ENCODE measurements at regions not wholly inside any gene's neighbourhood (a gene's known extent, or its start where the extent isn't known, plus 50 kb on each side); places are given as distances from the start of the nearest gene placed in this dataset.

DNA sequence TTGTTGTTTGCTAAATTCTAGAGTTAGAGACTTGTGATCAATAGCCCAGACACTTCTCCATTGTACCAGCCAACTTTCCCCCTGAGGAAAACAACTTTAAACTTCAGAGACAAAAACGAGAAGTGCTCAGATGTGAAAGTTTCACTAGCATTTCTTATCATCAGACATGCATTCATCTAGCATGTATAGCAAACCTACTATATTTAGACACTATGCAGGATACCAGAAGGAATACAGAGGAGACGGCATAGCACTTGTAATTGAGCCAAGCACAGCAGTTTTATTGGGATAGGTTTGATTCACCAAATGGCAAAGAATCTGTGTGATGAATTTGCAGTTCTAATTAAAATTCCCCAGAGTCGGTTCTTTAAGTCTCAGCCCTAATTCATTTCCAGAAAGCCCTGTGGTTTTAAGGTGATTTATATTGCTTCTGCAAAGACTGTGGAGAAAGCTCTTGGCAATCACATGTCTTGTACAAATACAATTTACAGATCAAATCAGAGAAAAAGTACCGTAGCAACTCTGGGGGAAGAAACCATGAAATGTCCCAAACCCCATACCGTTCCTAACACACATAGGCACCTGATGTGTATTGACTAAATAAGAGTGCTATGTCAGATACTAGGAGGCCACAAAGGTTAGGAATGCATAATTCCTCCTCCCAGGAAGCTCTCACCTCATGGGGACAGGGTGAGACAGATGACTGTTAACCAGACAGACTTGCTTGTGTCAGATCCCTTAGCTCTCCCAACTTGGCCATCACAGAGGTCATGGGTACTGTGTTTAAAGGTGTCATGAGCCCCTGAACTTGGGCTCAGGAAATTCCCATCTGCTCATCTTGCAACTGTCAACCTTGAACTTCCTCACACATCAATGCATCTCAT is 69.6 kb upstream of the KRAS start:
- Histone ChIP-seq H4K20me1 (ENCODE audit: insufficient read depth, low read length) (no peaks in the 10 kb centered on the region), H3K9ac (ENCODE audit: low read length) (no peak overlapping the region), H3K36me3 (replicated peaks; ENCODE audit: insufficient read depth, low read length) (no peaks in the 10 kb centered on the region), H3K4me3 (ENCODE audit: low read length) (no peak overlapping the region), H3K9me3 (replicated peaks; ENCODE audit: insufficient read depth, low read length) (no peaks in the 10 kb centered on the region), H3K4me2 (ENCODE audit: low read depth, low read length) (peak overlapping the region; percentile 22; the same call in 1 of the 2 replicates), H3K9me2 (replicated peaks; ENCODE audit: insufficient read depth, low read length) (no peaks in the 10 kb centered on the region), H2AFZ (ENCODE audit: low read length) (no peak overlapping the region), H3K4me1 (ENCODE audit: low read length) (peaks cover 43% of the 10 kb centered on the region), H3K27me3 (replicated peaks; ENCODE audit: insufficient read depth, low read length) (peaks cover 19% of the 10 kb centered on the region; the same call in 1 of the 2 replicates), H3F3A (ENCODE audit: insufficient read depth, low read length) (peaks cover 12% of the 10 kb centered on the region; the same call in 1 of the 2 replicates), H3K27ac (ENCODE audit: low read length) (no peak overlapping the region), H3K79me2 (ENCODE audit: low read length) (no peaks in the 10 kb centered on the region)
- no peak for DNase-seq
- TF ChIP-seq EZH2 (optimal IDR thresholded peaks at IDR 0.05; ENCODE audit: low read depth, low read length) (no peak), EZH2phosphoT487 (IDR thresholded peaks at IDR 0.05; ENCODE audit: low read length) (no peak)
- TF ChIP-seq, protein P1, sequence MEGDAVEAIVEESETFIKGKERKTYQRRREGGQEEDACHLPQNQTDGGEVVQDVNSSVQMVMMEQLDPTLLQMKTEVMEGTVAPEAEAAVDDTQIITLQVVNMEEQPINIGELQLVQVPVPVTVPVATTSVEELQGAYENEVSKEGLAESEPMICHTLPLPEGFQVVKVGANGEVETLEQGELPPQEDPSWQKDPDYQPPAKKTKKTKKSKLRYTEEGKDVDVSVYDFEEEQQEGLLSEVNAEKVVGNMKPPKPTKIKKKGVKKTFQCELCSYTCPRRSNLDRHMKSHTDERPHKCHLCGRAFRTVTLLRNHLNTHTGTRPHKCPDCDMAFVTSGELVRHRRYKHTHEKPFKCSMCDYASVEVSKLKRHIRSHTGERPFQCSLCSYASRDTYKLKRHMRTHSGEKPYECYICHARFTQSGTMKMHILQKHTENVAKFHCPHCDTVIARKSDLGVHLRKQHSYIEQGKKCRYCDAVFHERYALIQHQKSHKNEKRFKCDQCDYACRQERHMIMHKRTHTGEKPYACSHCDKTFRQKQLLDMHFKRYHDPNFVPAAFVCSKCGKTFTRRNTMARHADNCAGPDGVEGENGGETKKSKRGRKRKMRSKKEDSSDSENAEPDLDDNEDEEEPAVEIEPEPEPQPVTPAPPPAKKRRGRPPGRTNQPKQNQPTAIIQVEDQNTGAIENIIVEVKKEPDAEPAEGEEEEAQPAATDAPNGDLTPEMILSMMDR (IDR thresholded peaks at IDR 0.05; ENCODE audit: low read length), result no peak

DNA sequence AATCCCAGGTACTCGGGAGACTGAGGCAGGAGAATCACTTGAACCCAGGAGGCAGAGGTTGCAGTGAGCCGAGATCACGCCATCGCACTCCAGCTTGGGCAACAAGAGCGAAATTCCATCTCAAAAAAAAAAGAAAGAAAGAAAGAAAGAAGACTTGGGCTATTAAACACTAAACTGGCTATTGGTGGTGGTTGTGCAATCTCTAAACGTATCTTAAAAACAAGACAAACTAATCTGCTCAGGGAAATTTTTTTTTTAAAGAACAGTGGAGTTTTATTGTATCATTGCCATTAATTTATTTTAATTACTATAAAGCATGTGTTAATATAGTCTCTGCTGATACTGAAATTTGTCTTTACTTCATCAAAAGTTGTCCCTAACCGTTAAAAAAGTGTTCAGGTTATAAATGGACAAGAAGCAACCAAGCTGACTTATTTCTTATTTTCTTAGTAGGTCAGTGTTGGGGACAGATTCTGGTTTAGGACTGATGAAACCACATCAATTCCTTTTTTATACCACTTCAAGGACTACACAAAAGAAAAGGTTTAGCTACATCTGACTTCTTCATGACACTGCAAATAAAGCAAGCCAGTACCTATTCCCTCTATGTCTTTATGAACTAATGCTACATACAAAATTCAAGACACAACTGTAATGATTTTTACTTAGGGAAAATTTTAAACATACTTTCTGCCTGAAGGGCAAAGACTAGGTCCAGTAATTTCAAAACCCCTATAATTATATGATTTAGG is 68.7 kb upstream of the KRAS start:
- Histone ChIP-seq H3K4me3 (ENCODE audit: low read length) (no peak overlapping the region), H3K27ac (ENCODE audit: low read length) (no peak overlapping the region), H3K9ac (ENCODE audit: low read length) (no peak overlapping the region), H3K9me3 (replicated peaks; ENCODE audit: insufficient read depth, low read length) (no peaks in the 10 kb centered on the region), H3K36me3 (replicated peaks; ENCODE audit: insufficient read depth, low read length) (no peaks in the 10 kb centered on the region), H3K27me3 (replicated peaks; ENCODE audit: insufficient read depth, low read length) (peaks cover 19% of the 10 kb centered on the region; the same call in 1 of the 2 replicates), H3K79me2 (ENCODE audit: low read length) (no peaks in the 10 kb centered on the region), H2AFZ (ENCODE audit: low read length) (no peak overlapping the region), H3K4me2 (ENCODE audit: low read depth, low read length) (0 out of 2 replicates have a peak overlapping the region, but pooled peaks have one; percentile 22), H3K4me1 (ENCODE audit: low read length) (peaks cover 41% of the 10 kb centered on the region), H3K9me2 (replicated peaks; ENCODE audit: insufficient read depth, low read length) (no peaks in the 10 kb centered on the region), H3F3A (ENCODE audit: insufficient read depth, low read length) (peaks cover 12% of the 10 kb centered on the region; the same call in 1 of the 2 replicates), H4K20me1 (ENCODE audit: insufficient read depth, low read length) (no peaks in the 10 kb centered on the region)
- TF ChIP-seq EZH2 (optimal IDR thresholded peaks at IDR 0.05; ENCODE audit: low read depth, low read length) (no peak), EZH2phosphoT487 (IDR thresholded peaks at IDR 0.05; ENCODE audit: low read length) (no peak)
- TF ChIP-seq, protein P1 (IDR thresholded peaks at IDR 0.05; ENCODE audit: low read length), result no peak
- no peak for DNase-seq

- H3K9me2 ChIP-seq (replicated peaks; ENCODE audit: insufficient read depth, low read length), result no peaks in the 10 kb centered on the region
- H3K4me2 ChIP-seq (ENCODE audit: low read depth, low read length), result no peak overlapping the region
- TF ChIP-seq, protein P1 (IDR thresholded peaks at IDR 0.05; ENCODE audit: low read length), result no peak
- TF ChIP-seq EZH2phosphoT487 (IDR thresholded peaks at IDR 0.05; ENCODE audit: low read length), result no peak
- TF ChIP-seq EZH2 (optimal IDR thresholded peaks at IDR 0.05; ENCODE audit: low read depth, low read length), result no peak
These were observed 66.8 kb upstream of the KRAS start for GRCh38 chr12:25317553-25317952.

More at GRCh38 chr12:25317553-25317952, 66.8 kb upstream of the KRAS start:
- peaks cover 23% of the 10 kb centered on the region for H3K4me1 ChIP-seq (ENCODE audit: low read length)
- no peak overlapping the region for H2AFZ ChIP-seq (ENCODE audit: low read length)
- H3K27me3 ChIP-seq (replicated peaks; ENCODE audit: insufficient read depth, low read length), result peaks cover 12% of the 10 kb centered on the region; the same call in 1 of the 2 replicates
- H3K36me3 ChIP-seq (replicated peaks; ENCODE audit: insufficient read depth, low read length), result no peaks in the 10 kb centered on the region
- no peak overlapping the region for H3K4me3 ChIP-seq (ENCODE audit: low read length)
- no peak overlapping the region for H3K9ac ChIP-seq (ENCODE audit: low read length)
- H3F3A ChIP-seq (ENCODE audit: insufficient read depth, low read length), result 0 out of 2 replicates have a peak, but pooled peaks cover 4% of the 10 kb centered on the region
- H4K20me1 ChIP-seq (ENCODE audit: insufficient read depth, low read length), result no peaks in the 10 kb centered on the region
- H3K27ac ChIP-seq (ENCODE audit: low read length), result no peak overlapping the region
- no peak for DNase-seq
- no peaks in the 10 kb centered on the region for H3K79me2 ChIP-seq (ENCODE audit: low read length)
- H3K9me3 ChIP-seq (replicated peaks; ENCODE audit: insufficient read depth, low read length), result no peaks in the 10 kb centered on the region

All from MM.1S (cell line).